Fibroblast of peridontal ligament (primary cell): ENCODE measurements at regions not wholly inside any gene's neighbourhood (a gene's known extent, or its start where the extent isn't known, plus 50 kb on each side); places are given as distances from the start of the nearest gene placed in this dataset.
"Not testable (repeated sequence)": the region's sequence is repeated elsewhere in the genome, so short reads cannot be mapped to it uniquely, and the experiment has no call there.

ENCODE experiments used
- DNase-seq: peaks from one replicate; pipeline ENCODE4 v3.0.0-alpha.2; 2010; ENCODE audit errors: extremely low read depth

GRCh38 chr13:39893808-39894207, 238.3 kb downstream of the COG6 start:
- no peak for DNase-seq

DNA sequence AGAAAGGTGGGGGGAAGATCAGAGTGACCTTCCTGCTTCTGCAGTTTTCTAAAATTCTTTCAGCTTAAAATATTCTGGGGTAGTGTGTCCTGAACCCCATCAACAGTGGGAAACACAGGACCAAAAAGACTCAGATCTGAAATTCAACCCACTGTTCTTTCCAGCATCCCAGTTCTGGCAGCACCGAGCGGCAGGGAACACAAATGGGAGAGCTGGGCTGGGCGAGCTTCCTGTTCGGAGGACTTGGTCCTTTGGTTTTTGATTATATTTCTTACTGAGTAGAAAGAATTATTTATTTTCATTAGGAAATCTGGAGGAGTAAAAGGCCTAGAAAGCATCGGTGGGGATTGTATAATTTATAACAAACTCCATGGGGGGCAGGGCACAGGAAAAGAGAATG, 239.1 kb downstream of the COG6 start:
- no peak for DNase-seq

DNA sequence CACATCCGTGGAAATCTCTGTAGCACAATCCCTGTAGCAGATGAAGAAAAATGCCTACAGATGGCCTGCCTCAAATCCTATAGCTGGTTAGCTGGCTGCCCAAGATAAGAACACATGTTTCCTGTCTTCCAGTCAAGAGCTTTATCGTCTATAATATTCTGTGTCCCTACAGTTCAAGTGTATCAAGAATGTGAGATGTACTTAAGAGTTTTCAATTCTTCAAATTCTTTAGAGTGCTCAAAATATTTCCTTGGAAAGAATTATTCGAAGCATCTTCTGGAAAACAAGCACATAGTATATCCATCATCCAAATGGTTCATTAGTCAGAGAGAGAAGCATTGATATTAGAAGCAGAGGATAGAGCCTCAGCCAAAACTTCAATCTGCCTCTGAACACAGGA, 239.8 kb downstream of the COG6 start:
- DNase-seq = peak; percentile 17

DNA sequence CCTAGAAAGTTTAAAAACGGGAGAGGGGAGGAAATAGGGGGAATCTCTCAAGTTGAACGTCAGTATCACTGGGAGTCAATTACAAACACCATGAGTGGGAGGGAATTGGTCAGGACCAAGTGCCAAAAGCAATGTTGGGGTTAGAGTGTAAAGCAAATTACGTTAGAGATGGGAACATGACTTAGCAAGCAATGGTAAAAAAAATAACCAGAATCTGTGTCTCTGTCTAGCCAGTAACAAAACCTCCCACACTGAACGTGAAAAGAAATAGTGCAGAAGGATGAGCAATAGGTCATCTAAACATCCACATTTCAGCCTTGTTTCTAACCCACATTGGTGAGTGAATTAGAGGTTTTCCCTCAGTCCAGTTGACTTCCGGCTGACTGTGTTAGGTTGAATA, 242.2 kb downstream of the COG6 start:
- DNase-seq = no peak

DNA sequence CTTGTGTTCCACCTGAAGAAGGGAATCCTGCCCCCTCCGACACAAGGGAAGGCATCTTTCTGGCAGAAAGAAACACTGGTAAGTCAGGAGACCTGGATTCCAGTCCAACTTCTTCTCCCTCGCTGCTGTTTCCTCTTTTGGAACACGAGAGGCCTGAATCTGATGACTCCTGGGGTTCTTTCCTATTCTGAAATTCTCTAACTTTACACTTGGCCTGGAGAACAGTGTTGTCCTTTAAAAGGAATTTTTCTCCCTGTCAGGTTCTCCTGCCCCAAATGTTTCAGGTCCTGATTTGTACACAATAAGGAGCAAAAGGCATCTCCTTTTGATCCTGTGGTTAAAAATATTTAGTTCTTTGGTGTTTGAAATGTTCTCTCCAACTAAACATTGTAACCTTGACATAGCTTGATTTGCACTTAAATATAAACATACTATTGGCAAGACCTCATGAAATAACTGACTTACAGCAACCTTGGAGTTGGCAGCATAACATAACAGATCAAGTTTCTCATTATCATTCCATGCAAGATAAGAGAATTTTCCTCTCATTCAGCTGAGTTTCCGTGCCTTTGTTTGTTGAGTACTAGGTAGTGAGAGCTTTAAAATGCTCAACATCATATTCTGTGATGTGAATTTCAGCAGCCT, 244.8 kb downstream of the COG6 start:
- peak; percentile 36 for DNase-seq

- no peak for DNase-seq
Measured at GRCh38 chr13:39904959-39905358, 249.5 kb downstream of the COG6 start.

DNA sequence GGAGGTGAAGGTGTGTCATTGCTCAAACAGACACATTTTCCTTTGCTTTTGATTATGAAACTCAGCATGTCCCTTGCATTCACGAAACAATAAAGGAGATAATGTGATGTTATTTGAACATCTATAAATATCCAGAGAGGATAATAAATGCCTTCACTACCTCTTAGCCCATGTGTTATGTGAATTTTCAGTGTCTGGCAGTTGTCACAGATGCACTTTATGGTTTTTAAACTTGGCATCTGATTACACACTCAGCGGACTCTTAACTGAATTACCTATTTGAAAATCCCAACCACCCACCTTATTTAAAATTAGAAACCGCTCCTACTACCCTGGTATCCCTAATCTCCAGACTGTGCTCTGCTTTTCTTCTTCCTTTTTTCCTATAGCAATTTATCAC, 254.2 kb downstream of the COG6 start:
- DNase-seq = no peak

DNA sequence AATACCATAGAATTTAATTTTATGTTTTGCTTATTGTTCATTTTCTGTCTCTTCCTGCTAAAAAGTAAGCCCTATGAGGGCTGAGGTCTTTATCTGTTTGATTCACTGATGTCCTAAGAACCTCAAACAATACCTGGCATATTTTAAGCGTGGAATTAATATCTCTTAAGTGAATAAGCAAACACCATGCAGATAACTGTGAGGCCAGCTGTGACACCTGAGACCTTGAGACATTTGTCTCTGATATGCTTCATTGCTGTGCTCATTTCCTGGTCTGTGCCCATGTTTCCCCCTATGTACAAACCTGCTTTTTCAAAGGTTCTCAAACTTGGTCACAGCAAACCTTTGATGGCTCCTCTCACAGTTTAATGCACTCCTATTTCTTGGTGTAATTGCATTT, 254.6 kb downstream of the COG6 start:
- no peak for DNase-seq

- peak; percentile 65 for DNase-seq
Measured at GRCh38 chr13:39910833-39911232, 255.4 kb downstream of the COG6 start.

GRCh38 chr13:39913339-39913738, 257.9 kb downstream of the COG6 start:
- DNase-seq = no peak

DNA sequence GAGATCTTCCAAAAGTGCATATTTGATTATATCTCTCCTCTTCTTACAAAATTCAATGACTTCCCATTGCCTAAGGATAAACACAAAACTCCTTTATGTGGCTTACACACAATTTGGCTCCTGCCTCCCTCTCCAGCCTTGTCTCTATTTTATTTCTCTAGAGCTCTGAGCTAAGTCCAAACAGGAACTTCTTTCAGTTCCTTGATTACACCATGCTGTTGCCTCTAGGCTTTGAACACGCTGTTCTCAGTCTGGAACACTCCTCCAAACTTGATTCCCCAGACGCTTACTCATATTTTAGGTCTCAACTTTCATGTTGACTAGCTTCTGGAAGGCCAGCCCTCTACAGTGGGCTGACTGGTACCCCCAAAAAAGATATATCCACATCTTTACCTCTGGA, 258.5 kb downstream of the COG6 start:
- DNase-seq = peak; percentile 25

DNA sequence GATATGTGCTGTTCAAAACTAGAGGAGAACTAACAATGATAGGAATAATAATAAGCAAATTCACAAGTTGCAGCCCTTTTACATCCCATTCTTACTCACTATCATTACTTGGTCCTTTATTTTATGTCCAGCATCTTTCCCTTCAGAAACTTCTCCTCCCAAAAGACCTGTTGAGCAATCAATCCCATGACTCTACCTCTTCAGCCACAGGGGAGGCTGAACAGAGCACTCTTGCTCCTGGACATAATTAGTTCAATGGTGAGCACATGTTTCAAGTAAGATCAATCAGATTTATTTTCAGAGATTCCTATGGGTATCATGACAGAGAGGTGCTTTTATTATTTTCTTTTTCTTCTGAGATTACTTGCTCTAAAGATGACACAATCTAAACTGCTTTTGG, 260.0 kb downstream of the COG6 start:
- DNase-seq = no peak

DNA sequence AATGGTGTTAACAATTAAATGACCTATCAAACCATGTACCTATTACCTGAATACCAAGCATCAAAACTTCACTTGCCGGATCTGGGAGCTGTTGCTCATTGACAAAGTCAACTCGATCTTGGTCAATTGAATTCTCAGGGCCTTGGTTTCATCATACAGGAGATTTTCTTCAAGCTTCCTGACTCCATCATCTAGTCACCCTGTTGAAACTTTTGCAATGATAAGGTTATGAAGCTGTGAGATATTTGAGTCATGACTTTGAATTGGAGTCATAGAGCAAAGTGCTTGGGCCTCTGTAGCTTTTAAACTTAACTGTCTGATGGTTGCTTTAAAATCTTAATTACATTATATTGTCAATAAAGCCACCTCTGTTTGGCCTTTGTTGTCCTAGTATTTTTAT, 260.9 kb downstream of the COG6 start:
- DNase-seq = no peak

GRCh38 chr13:39918620-39919236, 263.3 kb downstream of the COG6 start:
- DNase-seq = no peak

DNA sequence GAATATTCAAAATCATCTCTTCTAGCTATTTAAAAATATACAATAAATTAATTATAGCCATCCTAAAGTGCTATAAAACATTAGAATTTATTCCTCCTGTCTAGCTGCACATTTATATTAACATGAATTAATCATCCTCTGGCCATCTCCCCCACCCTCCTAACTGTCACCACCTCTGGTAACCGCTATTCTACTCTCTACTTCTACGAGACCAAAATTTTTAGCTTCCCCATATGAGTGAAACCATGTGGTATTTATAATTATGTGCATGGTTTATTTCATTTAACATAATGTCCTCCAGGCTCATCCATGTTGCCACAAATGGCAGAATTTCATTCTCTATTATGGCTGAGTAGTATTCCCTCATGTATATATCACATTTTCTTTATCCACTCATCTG, 265.2 kb downstream of the COG6 start:
- no peak for DNase-seq

GRCh38 chr13:39926345-39926744, 270.9 kb downstream of the COG6 start:
- DNase-seq = no peak

- DNase-seq = no peak
Measured at GRCh38 chr13:39928261-39928660, 272.8 kb downstream of the COG6 start.

DNA sequence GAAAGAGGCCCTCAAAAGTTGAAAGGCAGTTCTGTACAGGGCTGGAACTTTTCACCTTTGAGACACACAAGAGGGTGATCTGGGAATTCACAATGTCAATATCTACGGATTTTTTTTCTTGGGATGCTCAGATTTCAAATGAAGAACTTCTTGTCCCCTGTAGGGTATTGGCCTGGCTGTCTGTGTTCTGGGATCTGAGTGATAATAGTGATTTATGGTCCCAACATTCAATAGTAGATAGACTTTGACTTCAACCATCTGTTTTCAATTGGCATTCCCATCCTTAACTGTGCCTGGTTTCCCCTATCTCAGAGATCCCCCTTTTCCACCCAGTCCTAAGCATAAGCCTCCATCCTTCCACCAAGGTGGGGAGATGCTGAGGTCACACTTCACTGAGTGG, 274.1 kb downstream of the COG6 start:
- DNase-seq = no peak

GRCh38 chr13:39930060-39930459, 274.6 kb downstream of the COG6 start:
- DNase-seq = no peak

- peak; percentile 24 for DNase-seq
Measured at GRCh38 chr13:39930544-39931444, 275.3 kb downstream of the COG6 start.

DNA sequence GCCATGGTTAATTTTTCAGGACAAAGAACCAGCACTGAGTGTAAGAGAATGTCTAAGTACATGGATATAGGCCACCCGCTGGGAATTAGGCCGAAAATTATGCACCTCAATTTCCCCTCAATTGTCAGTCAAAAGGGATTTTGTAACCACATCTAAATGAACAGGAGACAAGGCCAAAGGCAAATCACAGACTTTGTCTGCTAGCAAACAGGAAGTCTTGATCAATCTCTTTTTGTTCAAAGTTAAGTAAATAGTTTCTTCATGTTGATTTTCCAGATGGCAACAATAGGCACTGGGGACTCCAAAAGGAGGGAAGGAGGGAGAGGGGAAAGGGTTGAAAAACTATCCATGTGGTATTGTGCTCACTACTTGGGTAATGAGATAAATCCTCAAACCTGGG, 276.0 kb downstream of the COG6 start:
- no peak for DNase-seq

DNA sequence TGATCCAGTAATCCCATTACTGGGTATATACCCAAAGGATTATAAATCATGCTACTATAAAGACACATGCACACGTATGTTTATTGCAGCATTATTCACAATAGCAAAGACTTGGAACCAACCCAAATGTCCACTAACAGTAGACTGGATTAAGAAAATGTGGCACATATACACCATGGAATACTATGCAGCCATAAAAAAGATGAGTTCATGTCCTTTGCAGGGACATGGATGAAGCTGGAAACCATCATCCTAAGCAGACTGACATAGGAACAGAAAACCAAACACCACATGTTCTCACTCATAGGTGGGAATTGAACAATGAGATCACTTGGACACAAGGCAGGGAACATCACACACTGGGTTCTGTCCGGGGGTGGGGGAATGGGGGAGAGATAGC, 277.1 kb downstream of the COG6 start:
- DNase-seq = not testable (repeated sequence)

DNA sequence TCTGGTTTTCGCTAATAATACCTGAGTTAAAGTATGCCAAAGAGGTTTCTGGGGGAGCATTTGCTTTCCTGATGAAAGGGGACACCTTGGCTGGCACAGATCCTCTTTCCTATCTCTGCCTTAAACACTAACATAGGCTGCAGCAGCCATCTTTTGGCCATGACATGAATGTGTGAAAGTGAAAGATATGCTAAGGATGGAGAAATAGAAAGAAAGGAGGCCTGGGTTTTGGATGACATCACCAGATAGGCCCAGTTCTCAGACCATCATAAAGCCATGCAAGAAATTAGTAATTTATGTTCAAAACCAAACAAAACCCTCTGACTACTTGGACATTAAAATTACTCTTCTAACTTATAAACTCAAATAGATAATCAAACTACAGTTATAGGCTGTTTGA, 279.7 kb downstream of the COG6 start:
- DNase-seq = no peak
